ENCODE measurements at regions not wholly inside any gene's neighbourhood (a gene's known extent, or its start where the extent isn't known, plus 50 kb on each side); places are given as distances from the start of the nearest gene placed in this dataset.

- no peaks in the 10 kb centered on the region for H3K79me1 ChIP-seq (ENCODE audit: low read depth, low read length)
- H3K4me3 ChIP-seq (ENCODE audit: extremely low read depth in 1 of 4, insufficient read depth in 2 of 4, low read depth in 3 of 4, low read length in 4 of 4), result no peak overlapping the region
- ChIA-PET CTCF (ENCODE audit: partially characterized antibody) (interaction anchor here (0.9 to 1.1 kb wide), 2 partner anchors 13 to 24 kb away, joined by 3 read pairs; no protein-coding TSS in a partner anchor), POLR2A (ENCODE audit: partially characterized antibody) (no interaction called here)
- H3K27me3 ChIP-seq (replicated peaks in 1 of 4; ENCODE audit: control insufficient read depth in 3 of 4, extremely low read depth in 1 of 4, insufficient read depth in 3 of 4, low read length in 3 of 4), result no peaks in the 10 kb centered on the region
- H3K4me2 ChIP-seq (ENCODE audit: insufficient read depth in 1 of 2, low read depth in 2 of 2, low read length in 2 of 2), result no peak overlapping the region
- no peaks in the 10 kb centered on the region for H3K23me2 ChIP-seq (ENCODE audit: low read depth, low read length)
- no peak overlapping the region for H3K23ac ChIP-seq (ENCODE audit: insufficient read length)
- no peak overlapping the region for H2AFZ ChIP-seq (ENCODE audit: low read length)
- no peak overlapping the region for H3K27ac ChIP-seq (ENCODE audit: low read depth, low read length)
- no peak overlapping the region for H2AK5ac ChIP-seq (ENCODE audit: low read depth, low read length)
- 74% methylated on average over 5 of the region's 5 CpGs; no CpG with 5 or more reads in 1 of the 2 experiments for WGBS, 2 experiments (ENCODE audit: extremely low coverage in 1 of 2, insufficient coverage in 1 of 2, insufficient read length in 1 of 2, insufficient replicate concordance in 2 of 2, low coverage in 1 of 2, low lambda C conversion rate in 2 of 2, missing lambda C conversion rate in 1 of 2)
- no peak overlapping the region for H3K4ac ChIP-seq (replicated peaks; ENCODE audit: insufficient read length, low read depth, low read length)
- H3K36me3 ChIP-seq (ENCODE audit: control insufficient read depth in 2 of 4, insufficient read depth in 4 of 4, low read length in 3 of 4), result no peaks in the 10 kb centered on the region
- no peak overlapping the region for H2BK20ac ChIP-seq (ENCODE audit: low read length)
- no peak overlapping the region for H2BK5ac ChIP-seq (ENCODE audit: low read depth, low read length)
- peaks cover 2 to 5% of the 10 kb centered on the region in 2 experiments; a peak in 2 of 4 replicates for H3K9me3 ChIP-seq (ENCODE audit: insufficient read depth in 2 of 2, low read depth in 1 of 2, low read length in 1 of 2)
- no peak overlapping the region for H3K9ac ChIP-seq (replicated peaks in 1 of 4; ENCODE audit: extremely low read depth in 1 of 4, low read depth in 3 of 4, low read length in 3 of 4)
- H4K8ac ChIP-seq (ENCODE audit: extremely low read depth, insufficient read depth, low read length), result no peak overlapping the region
- H3K4me1 ChIP-seq (replicated peaks in 1 of 4; ENCODE audit: control insufficient read depth in 3 of 4, insufficient read depth in 4 of 4, low read length in 3 of 4), result no peaks in the 10 kb centered on the region
- no peaks in the 10 kb centered on the region for H4K20me1 ChIP-seq (replicated peaks in 1 of 2; ENCODE audit: control insufficient read depth in 1 of 2, insufficient read depth in 2 of 2, low read length in 2 of 2)
- no peak overlapping the region for H2BK12ac ChIP-seq (ENCODE audit: low read depth, low read length)
- H3K14ac ChIP-seq (ENCODE audit: insufficient read length), result no peak overlapping the region
- H3K18ac ChIP-seq (ENCODE audit: extremely low read depth, low read length), result no peak overlapping the region
- H4K5ac ChIP-seq (ENCODE audit: insufficient read length, low read depth, low read length), result no peak overlapping the region
- no peak overlapping the region for H4K91ac ChIP-seq (replicated peaks; ENCODE audit: insufficient read length, low read length)
- no peak overlapping the region for H3K56ac ChIP-seq (replicated peaks; ENCODE audit: insufficient read length, low read depth, low read length)
- no peaks in the 10 kb centered on the region for H3K79me2 ChIP-seq (ENCODE audit: control insufficient read depth in 1 of 2, insufficient read depth in 2 of 2, low read length in 2 of 2)
- no peak for FAIRE-seq
- H2BK120ac ChIP-seq (replicated peaks; ENCODE audit: low read depth, low read length), result no peak overlapping the region
- H2BK15ac ChIP-seq (ENCODE audit: low read length), result no peak overlapping the region
- TF ChIP-seq KDM1A (IDR thresholded peaks at IDR 0.05; ENCODE audit: borderline replicate concordance, low read length) (no peak), RNF2 (IDR thresholded peaks at IDR 0.05; ENCODE audit: borderline replicate concordance, low read depth, low read length, missing control alignments, poor library complexity, severe bottlenecking) (no peak), ZNF274 (IDR thresholded peaks at IDR 0.05; ENCODE audit: borderline replicate concordance, extremely low read depth, low read length) (no peak), USF2 (IDR thresholded peaks at IDR 0.05; ENCODE audit: low read length) (no peak), PHF8 (conservative IDR thresholded peaks at IDR 0.05; ENCODE audit: low read depth, low read length) (no peak), POU5F1 (IDR thresholded peaks at IDR 0.05; ENCODE audit: low read depth, low read length) (no peak), EP300 (IDR thresholded peaks at IDR 0.05; ENCODE audit: borderline replicate concordance in 1 of 2, low read depth in 2 of 2, low read length in 2 of 2) (no peak)
- no peak for DNase-seq (ENCODE audit: low read depth in 1 of 2, low spot score in 2 of 2)
Measured at GRCh38 chr16:79535130-79535529, 65.4 kb downstream of the MAF start.

All from H1 (cell line).